ENCODE measurements at regions not wholly inside any gene's neighbourhood (a gene's known extent, or its start where the extent isn't known, plus 50 kb on each side); places are given as distances from the start of the nearest gene placed in this dataset.

DNA sequence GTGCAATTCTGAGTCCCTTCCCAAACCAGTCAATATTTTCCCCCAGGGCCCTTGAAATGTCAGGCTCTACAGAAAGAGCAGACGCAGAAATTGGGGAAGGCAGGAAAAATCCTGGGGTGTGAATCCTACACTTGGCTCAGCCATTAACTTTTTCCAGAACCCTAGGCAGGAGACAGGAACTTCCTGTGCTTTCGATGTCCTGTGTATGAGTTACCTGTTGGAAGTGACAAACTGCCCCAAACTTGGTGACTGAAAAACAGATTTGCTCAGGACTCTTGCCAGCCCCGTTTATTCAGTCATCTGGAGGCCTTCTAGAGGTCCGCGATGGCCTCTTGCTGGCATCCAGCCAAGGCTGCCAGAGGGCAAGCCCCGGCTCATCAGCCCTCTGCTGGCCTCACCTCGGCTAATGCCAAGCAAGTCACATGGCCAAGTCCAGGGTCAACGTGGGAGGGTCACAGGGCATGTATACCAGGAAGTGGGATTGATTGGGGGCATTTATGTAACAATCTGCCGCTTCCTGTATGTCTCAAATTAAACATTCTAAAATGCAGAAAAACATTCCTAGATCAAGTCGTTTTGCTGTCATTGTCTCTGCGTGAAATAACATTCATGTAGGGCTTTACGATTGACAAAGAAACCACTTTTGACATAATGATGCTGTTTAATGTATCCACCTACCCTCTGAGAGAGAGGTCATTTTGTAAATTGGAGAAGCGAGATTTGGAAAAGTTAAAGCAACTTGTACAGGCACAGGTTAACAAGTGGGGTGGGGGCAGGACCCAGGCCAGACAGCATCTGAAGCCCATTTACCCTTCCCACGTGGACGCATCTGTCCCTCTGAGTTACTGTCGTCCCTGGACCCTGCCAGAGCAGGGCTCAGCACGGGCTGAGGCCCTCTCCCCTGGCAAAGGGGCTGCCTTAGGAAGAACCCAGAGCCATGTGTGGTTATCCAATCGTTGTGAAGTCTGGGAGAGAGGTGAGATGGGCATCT is 179.4 kb downstream of the INHBB start (continued):
- TF ChIP-seq SYNCRIP (IDR thresholded peaks at IDR 0.05; ENCODE audit: insufficient read depth, low read depth, low read length) (no peak), SNRNP70 (IDR thresholded peaks at IDR 0.05; ENCODE audit: low read depth, low read length) (no peak), ZNF331 (CRISPR knock-in tag; IDR thresholded peaks at IDR 0.05) (peak; percentile 90), ETV6 (CRISPR knock-in tag; conservative IDR thresholded peaks at IDR 0.05) (peak; percentile 88), ZSCAN21 (CRISPR knock-in tag; IDR thresholded peaks at IDR 0.05; ENCODE audit: borderline replicate concordance) (peak; percentile 81; the same call in 1 of the 2 replicates), ZBTB8A (CRISPR knock-in tag; IDR thresholded peaks at IDR 0.05; ENCODE audit: borderline replicate concordance, low read depth) (no peak), MATR3 (CRISPR knock-in tag; IDR thresholded peaks at IDR 0.05) (no peak), MBNL3 (CRISPR knock-in tag; conservative IDR thresholded peaks at IDR 0.05) (no peak), ZNF3 (CRISPR knock-in tag; IDR thresholded peaks at IDR 0.05) (no peak)
- TF ChIP-seq, protein P1, sequence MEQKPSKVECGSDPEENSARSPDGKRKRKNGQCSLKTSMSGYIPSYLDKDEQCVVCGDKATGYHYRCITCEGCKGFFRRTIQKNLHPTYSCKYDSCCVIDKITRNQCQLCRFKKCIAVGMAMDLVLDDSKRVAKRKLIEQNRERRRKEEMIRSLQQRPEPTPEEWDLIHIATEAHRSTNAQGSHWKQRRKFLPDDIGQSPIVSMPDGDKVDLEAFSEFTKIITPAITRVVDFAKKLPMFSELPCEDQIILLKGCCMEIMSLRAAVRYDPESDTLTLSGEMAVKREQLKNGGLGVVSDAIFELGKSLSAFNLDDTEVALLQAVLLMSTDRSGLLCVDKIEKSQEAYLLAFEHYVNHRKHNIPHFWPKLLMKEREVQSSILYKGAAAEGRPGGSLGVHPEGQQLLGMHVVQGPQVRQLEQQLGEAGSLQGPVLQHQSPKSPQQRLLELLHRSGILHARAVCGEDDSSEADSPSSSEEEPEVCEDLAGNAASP (CRISPR knock-in tag; IDR thresholded peaks at IDR 0.05; ENCODE audit: borderline replicate concordance): peak; percentile 96
- TF ChIP-seq, protein P2, sequence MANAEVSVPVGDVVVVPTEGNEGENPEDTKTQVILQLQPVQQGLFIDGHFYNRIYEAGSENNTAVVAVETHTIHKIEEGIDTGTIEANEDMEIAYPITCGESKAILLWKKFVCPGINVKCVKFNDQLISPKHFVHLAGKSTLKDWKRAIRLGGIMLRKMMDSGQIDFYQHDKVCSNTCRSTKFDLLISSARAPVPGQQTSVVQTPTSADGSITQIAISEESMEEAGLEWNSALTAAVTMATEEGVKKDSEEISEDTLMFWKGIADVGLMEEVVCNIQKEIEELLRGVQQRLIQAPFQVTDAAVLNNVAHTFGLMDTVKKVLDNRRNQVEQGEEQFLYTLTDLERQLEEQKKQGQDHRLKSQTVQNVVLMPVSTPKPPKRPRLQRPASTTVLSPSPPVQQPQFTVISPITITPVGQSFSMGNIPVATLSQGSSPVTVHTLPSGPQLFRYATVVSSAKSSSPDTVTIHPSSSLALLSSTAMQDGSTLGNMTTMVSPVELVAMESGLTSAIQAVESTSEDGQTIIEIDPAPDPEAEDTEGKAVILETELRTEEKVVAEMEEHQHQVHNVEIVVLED (CRISPR knock-in tag; IDR thresholded peaks at IDR 0.05; ENCODE audit: borderline replicate concordance): no peak
- TF ChIP-seq, protein P3, sequence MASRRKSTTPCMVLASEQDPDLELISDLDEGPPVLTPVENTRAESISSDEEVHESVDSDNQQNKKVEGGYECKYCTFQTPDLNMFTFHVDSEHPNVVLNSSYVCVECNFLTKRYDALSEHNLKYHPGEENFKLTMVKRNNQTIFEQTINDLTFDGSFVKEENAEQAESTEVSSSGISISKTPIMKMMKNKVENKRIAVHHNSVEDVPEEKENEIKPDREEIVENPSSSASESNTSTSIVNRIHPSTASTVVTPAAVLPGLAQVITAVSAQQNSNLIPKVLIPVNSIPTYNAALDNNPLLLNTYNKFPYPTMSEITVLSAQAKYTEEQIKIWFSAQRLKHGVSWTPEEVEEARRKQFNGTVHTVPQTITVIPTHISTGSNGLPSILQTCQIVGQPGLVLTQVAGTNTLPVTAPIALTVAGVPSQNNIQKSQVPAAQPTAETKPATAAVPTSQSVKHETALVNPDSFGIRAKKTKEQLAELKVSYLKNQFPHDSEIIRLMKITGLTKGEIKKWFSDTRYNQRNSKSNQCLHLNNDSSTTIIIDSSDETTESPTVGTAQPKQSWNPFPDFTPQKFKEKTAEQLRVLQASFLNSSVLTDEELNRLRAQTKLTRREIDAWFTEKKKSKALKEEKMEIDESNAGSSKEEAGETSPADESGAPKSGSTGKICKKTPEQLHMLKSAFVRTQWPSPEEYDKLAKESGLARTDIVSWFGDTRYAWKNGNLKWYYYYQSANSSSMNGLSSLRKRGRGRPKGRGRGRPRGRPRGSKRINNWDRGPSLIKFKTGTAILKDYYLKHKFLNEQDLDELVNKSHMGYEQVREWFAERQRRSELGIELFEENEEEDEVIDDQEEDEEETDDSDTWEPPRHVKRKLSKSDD (CRISPR knock-in tag; IDR thresholded peaks at IDR 0.05; ENCODE audit: low read depth): 0 out of 2 replicates have a peak, but pooled peaks have one; percentile 53
- TF ChIP-seq, protein P4, sequence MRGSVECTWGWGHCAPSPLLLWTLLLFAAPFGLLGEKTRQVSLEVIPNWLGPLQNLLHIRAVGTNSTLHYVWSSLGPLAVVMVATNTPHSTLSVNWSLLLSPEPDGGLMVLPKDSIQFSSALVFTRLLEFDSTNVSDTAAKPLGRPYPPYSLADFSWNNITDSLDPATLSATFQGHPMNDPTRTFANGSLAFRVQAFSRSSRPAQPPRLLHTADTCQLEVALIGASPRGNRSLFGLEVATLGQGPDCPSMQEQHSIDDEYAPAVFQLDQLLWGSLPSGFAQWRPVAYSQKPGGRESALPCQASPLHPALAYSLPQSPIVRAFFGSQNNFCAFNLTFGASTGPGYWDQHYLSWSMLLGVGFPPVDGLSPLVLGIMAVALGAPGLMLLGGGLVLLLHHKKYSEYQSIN (CRISPR knock-in tag; IDR thresholded peaks at IDR 0.05; ENCODE audit: borderline replicate concordance): no peak; the same call in 1 of the 2 replicates
- TF ChIP-seq, protein P5, sequence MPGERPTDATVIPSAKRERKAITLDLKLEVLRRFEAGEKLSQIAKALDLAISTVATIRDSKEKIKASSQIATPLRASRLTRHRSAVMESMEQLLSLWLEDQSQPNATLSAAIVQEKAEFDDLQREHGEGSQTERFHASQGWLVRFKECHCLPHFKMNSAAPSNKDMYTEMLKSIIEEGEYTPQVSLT (CRISPR knock-in tag; IDR thresholded peaks at IDR 0.05; ENCODE audit: borderline replicate concordance, low read depth): no peak
- TF ChIP-seq, protein P6, sequence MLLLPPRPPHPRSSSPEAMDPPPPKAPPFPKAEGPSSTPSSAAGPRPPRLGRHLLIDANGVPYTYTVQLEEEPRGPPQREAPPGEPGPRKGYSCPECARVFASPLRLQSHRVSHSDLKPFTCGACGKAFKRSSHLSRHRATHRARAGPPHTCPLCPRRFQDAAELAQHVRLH (CRISPR knock-in tag; IDR thresholded peaks at IDR 0.05; ENCODE audit: borderline replicate concordance, low read depth): peak; percentile 92; the same call in 1 of the 2 replicates
- TF ChIP-seq, protein P7, sequence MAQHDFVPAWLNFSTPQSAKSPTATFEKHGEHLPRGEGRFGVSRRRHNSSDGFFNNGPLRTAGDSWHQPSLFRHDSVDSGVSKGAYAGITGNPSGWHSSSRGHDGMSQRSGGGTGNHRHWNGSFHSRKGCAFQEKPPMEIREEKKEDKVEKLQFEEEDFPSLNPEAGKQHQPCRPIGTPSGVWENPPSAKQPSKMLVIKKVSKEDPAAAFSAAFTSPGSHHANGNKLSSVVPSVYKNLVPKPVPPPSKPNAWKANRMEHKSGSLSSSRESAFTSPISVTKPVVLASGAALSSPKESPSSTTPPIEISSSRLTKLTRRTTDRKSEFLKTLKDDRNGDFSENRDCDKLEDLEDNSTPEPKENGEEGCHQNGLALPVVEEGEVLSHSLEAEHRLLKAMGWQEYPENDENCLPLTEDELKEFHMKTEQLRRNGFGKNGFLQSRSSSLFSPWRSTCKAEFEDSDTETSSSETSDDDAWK (CRISPR knock-in tag; IDR thresholded peaks at IDR 0.05): no peak
